HG02642 (cell line): ENCODE measurements at regions not wholly inside any gene's neighbourhood (a gene's known extent, or its start where the extent isn't known, plus 50 kb on each side); places are given as distances from the start of the nearest gene placed in this dataset.
"Not testable (repeated sequence)": the region's sequence is repeated elsewhere in the genome, so short reads cannot be mapped to it uniquely, and the experiment has no call there.

Experiments
- ATAC-seq: cut with Tn5 transposase; IDR thresholded peaks from one replicate; pipeline ENCODE4 v1.9.1; 2021; ENCODE audit warnings: mild to moderate bottlenecking; ENCODE audit not compliant: unreplicated experiment, poor library complexity

DNA sequence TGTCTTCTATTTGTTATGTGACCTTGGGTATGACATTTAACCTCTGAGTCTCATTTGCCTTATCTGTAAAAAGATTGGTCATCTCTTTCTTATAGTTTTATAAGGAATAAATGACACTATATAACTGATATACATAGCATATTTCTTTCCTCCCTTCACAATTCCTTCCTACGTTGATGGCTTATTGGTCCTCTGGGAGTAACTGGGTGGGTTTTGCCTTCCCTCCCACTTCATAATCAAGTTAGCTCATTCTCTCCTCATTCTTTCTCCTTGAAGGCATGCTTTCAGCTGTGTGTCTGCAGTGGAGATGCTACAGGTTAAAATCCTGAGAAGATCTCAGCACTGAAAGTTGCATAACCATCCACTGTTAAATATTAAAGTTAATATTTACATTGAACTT lies 382.4 kb downstream of the TMEM38B start:
- ATAC-seq = no peak

DNA sequence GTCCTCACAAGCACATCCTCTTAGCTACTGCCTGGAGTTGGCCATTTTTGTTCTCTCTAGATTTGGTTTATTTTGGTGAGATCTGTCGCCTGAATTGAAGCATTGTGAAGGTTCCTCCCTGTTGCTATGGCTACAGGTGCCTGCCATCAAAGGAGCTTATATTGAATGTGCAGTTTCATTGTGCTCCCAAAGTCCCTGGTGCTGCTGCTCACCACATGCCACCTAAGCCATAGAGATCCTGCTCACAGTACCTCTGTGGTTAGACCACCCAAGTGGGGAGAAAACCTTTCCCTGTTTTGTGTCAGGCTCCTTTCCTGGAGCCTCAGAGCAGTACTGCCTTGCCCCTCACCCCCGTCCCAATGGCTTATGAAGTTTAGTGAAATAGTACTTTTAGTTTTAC lies 383.4 kb downstream of the TMEM38B start:
- no peak for ATAC-seq

GRCh38 chr9:106082621-106083020 lies 388.3 kb downstream of the TMEM38B start:
- no peak for ATAC-seq

- ATAC-seq = no peak
Observed at GRCh38 chr9:106084702-106085101, 390.4 kb downstream of the TMEM38B start.

DNA sequence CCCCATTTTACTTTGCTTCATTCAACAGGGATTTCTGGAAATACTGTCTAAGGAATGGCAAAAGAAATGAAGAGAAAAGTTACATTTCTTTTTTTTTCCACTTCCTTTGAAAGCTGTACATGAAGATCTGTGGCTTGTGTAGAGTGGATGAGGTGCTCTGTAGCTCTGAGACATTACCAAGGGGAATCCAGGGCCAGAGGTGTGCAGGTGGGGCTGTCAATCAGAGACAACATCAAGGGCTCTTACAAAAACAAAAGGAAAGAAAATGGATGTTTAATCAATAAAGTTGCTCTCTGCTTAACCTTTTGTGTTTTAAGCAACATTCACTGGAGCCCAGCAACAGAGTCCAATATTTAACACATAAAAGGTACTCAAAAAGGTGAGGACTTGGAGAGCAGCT lies 391.1 kb downstream of the TMEM38B start:
- no peak for ATAC-seq

DNA sequence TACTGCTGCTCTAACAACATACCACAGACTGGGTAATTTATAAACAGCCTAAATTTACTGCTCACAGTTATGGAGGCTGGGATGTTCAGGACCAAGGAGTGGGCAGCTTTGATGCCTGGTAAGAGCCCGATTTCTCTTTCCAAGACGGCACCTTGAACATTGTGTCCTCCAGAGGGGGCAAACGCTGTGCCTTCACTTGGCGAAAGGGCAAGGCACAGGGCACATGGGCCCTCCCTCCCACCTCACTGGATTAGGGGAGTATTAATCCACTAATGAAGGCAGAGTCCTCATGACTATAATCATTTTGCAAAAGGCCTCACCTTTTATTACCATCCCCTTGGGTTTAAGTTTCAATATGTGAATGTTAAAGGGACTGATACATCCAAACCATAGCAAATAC lies 397.7 kb downstream of the TMEM38B start:
- ATAC-seq = no peak

DNA sequence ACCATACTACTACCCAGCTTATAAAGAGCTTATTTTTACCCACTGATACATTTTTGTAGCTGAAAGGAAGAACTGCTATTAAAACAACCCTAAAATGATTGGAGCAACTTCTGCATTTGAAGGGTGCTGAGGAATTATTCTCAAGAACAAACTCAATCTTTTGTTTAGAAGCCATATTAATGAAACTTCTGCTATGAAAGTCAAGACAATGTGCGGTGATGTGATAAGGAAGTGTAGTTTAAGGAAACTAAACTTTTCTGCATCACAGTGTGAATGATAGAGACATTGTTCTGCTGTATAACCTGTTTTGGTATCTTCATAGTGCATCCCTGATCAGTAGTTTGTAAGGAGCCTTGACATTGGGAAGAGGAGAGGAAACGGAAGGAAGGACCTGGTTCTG lies 408.5 kb downstream of the TMEM38B start:
- no peak for ATAC-seq

GRCh38 chr9:106104887-106105286 lies 410.5 kb downstream of the TMEM38B start:
- no peak for ATAC-seq

GRCh38 chr9:106106396-106106795 lies 412.1 kb downstream of the TMEM38B start:
- ATAC-seq = no peak

DNA sequence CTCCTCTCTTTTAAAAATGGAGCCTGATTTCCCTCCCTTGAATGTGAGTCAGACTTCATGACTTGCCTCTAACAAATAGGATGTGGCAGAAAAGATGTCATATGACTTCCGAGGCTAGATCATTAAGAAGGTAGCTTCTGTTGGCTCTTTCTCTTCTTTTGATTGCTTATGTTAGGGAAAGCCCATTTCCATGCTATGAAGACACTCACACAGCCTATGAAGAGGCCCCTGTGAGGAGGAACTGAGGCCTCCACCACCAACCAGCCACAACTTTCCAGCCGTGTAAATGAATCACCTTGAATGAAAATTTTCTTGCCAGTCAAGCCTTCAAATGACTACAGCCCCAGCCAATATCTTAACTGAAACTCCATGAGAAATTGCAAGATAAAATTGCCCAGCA lies 413.4 kb downstream of the TMEM38B start:
- no peak for ATAC-seq

DNA sequence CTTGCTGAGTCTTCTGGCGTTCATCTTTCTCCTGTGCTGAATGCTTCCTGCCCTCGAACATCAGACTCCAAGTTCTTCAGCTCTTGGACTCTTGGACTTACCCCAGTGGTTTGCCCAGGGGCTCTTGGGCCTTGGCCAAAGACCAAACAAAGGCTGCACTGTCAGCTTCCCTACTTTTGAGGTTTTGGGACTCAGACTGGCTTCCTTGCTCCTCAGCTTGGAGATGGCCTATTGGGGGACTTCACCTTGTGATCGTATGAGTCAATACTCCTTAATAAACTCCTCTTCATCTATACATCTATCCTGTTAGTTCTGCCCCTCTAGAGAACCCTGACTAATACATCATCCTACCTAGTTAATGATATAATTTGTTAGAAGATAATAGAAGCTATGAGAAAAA lies 415.4 kb downstream of the TMEM38B start:
- not testable (repeated sequence) for ATAC-seq

DNA sequence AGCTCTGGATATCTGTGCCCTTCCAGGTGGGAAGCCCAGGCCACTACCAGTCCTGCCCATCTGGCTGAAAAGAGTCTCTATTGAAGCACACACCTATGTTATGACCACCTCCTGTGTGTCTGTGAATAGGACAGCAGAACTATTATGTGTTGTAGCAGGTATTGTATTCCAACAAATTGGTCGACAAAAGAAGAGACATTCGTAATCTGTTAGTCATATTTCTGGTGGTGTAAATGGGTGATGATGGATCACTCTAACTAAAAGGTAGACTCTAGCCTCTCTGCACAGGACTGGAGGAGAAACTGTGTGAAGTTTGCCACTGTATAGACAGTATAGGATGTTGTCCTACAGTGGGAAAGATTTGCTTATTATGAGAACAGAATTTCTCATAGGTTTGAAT lies 416.1 kb downstream of the TMEM38B start:
- no peak for ATAC-seq

DNA sequence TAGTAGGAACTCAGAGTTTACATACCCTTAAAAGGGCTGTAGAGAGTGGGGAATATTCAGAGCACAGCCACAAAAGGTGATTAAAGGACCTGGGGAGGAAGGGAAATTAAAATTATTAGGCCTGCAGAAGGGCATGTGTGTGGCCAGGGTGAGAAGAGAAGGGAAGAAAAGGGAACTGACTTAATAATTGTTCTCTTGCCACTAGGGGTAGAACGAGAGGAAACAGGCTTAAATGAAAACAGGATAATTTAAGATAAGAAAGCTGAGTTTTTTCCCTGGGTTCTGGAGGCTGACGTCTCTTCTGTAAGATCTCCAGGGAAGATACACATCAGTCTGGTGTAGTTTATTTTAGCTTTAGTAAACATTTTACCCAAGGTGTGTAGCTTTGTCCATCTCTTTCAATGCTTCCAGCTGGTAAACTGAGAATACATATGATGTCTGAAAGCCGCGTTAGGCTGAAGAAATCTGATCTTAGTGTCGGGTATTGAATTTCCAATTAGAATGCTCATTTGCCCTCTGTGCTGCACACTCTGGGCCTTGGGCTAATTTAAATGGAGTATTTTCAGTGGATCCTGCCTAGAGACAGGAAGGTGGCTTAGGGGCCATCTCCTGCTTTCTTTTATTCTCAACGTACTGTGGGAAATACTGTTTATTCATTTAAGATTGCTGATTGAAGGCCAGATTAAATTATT lies 416.8 kb downstream of the TMEM38B start:
- ATAC-seq = no peak

GRCh38 chr9:106112935-106113334 lies 418.6 kb downstream of the TMEM38B start:
- no peak for ATAC-seq

- no peak for ATAC-seq
Observed at GRCh38 chr9:106119176-106119575, 424.8 kb downstream of the TMEM38B start.

DNA sequence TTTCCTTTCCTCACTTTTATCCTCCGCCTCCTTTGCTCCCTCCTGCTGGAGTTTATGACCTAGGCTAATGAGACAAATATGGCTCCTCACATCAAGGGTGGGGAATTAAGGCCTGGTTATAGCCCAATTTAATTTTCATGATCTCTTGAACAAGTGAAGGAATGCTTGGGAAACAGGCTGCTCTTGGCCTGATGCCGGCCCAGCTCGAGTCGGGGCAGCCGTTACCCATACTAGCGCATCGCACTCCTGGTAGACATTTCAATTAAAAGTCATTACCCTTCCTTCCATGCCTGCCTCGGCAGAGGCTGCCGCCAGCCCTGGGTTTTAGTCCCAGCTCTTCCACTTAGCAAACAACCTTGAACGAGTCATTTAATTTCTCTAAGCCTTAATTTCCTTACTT lies 425.7 kb downstream of the TMEM38B start:
- ATAC-seq = no peak

DNA sequence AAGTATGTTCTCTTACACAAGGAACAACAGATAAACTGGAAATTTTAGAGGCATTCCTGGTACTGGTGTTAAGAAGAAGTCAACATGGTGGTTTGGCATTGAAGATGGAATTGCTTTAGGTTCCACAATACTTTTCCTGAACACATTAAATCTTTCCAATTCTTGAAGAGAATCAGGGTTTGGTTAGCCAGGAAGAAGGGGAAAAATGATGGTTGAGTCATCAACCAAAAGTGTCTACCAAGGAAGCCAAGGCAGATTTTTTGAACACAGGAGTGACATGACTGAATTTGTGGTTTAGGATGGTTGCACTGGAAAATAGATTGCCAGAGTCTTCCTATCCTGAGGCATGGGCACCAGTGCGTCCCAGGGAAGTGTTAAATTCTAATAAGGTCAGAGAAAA lies 433.4 kb downstream of the TMEM38B start:
- no peak for ATAC-seq

GRCh38 chr9:106130374-106130773 lies 436.0 kb downstream of the TMEM38B start:
- no peak for ATAC-seq

- no peak for ATAC-seq
Observed at GRCh38 chr9:106143781-106144180, 449.4 kb downstream of the TMEM38B start.

GRCh38 chr9:106146066-106146840 lies 451.9 kb downstream of the TMEM38B start:
- no peak for ATAC-seq

DNA sequence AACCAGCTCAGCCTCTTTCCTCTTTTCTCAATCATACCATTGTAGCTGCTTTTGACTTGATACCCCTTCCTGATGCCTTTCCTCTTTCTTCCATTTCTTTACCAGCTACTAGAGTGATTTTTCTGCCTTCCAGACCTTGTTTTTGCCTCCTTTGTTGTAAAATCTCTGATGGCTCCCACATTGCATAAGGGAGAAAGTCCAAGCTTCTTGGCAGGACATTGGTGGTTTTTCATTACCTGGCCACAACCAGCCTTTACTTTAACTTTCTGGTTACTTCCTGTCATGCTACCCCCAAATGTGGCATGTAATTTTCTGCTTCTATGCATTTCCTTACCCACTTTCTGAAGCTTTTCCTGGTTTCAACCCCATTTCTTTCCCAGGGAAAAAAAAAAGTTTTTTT lies 452.5 kb downstream of the TMEM38B start:
- no peak for ATAC-seq

- ATAC-seq = no peak
Observed at GRCh38 chr9:106149956-106150355, 455.6 kb downstream of the TMEM38B start.
